ENCODE measurements at regions not wholly inside any gene's neighbourhood (a gene's known extent, or its start where the extent isn't known, plus 50 kb on each side); places are given as distances from the start of the nearest gene placed in this dataset.

DNA sequence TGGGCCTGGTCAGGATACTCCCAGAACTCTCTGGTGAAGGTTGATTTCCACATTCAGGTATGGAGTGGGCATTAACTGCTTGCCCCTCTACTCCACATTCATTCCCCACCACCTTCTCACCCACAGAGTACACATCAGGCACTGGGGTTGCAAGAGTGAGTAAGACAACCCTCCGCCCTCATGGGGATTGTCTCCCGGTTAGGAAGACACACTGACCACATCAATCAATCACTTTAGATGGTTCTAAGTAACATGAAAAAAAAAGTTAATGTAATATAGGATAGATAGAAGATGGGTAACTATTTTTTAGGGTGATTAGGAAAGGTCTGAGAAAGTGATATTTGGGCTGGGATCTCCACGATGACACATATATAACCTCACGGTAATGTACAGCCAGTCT, 116.0 kb upstream of the NEO1 start:
- DNase-seq, result no peak
- CTCF ChIA-PET, result no interaction called here
- H3K27me3 Mint-ChIP-seq (ENCODE audit: low read depth), result peaks cover 25% of the 10 kb centered on the region
- no peaks in the 10 kb centered on the region for H3K36me3 Mint-ChIP-seq (ENCODE audit: low read depth)
- H3K27ac Mint-ChIP-seq, result no peak overlapping the region
- no peaks in the 10 kb centered on the region for H3K9me3 Mint-ChIP-seq
- H3K4me3 Mint-ChIP-seq, result no peak overlapping the region
- intact Hi-C loops (cut with micrococcal nuclease), result no loop called here
- H3K4me1 Mint-ChIP-seq (ENCODE audit: low read depth), result no peaks in the 10 kb centered on the region

DNA sequence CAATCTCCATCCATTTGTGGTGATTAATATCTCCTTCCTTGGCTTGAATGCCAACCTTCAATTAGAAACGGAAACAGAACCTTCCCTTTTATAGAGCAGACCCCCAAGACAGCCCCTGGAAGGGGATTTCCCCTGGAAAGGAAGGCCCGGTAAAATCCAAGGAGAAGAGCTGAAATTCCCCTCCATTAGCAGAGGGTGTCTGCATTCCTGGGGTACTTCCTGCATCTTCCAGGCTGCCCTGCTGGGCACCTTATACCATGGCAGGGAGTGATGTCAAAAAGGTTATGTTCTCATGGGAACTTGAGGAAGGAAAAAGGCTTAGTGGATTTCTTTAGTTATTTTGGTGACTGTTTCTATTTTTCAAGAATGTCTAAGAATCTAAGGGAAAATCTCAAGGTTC, 116.7 kb upstream of the NEO1 start:
- no peak for DNase-seq
- H3K27ac Mint-ChIP-seq, result no peak overlapping the region
- H3K36me3 Mint-ChIP-seq (ENCODE audit: low read depth), result no peaks in the 10 kb centered on the region
- no peak overlapping the region for H3K4me3 Mint-ChIP-seq
- no peaks in the 10 kb centered on the region for H3K9me3 Mint-ChIP-seq
- peaks cover 26% of the 10 kb centered on the region for H3K27me3 Mint-ChIP-seq (ENCODE audit: low read depth)
- CTCF ChIA-PET, result no interaction called here
- intact Hi-C loops (cut with micrococcal nuclease), result no loop called here
- no peaks in the 10 kb centered on the region for H3K4me1 Mint-ChIP-seq (ENCODE audit: low read depth)

- H3K27ac Mint-ChIP-seq, result no peak overlapping the region
- H3K9me3 Mint-ChIP-seq, result no peaks in the 10 kb centered on the region
- intact Hi-C loops (cut with micrococcal nuclease), result no loop called here
- CTCF ChIA-PET, result no interaction called here
- no peak for DNase-seq
- H3K27me3 Mint-ChIP-seq (ENCODE audit: low read depth), result peaks cover 30% of the 10 kb centered on the region
- no peaks in the 10 kb centered on the region for H3K4me1 Mint-ChIP-seq (ENCODE audit: low read depth)
- H3K4me3 Mint-ChIP-seq, result no peak overlapping the region
- H3K36me3 Mint-ChIP-seq (ENCODE audit: low read depth), result no peaks in the 10 kb centered on the region
These were observed 117.3 kb upstream of the NEO1 start for GRCh38 chr15:72934921-72935320.

DNA sequence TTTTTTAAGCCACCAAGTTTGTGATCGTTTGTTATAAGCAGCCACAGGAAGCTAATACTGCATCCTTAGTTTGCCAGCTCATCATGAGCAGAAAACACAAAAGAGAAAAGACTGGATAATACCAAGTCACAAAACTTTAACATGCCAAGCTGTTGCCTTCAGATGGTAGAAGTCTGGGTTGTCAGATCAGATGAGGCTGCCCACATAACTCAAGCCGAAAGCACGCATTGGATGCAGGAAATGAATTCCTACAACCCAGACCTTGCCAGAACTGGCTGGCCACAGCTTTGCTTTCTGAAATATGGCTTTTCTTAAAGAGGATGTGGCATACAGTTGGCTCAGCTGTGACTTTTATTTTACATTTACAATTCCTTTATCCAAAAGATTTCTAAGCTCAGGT, 118.3 kb upstream of the NEO1 start:
- CTCF ChIA-PET, result no interaction called here
- intact Hi-C loops (cut with micrococcal nuclease), result no loop called here
- no peak for DNase-seq
- Mint-ChIP-seq H3K4me3 (no peak overlapping the region), H3K27ac (no peak overlapping the region), H3K36me3 (ENCODE audit: low read depth) (no peaks in the 10 kb centered on the region), H3K27me3 (ENCODE audit: low read depth) (peaks cover 33% of the 10 kb centered on the region), H3K4me1 (ENCODE audit: low read depth) (no peaks in the 10 kb centered on the region), H3K9me3 (no peaks in the 10 kb centered on the region)

- intact Hi-C loops (cut with micrococcal nuclease), result no loop called here
- no peak for DNase-seq
- Mint-ChIP-seq H3K9me3 (no peaks in the 10 kb centered on the region), H3K27me3 (ENCODE audit: low read depth) (peaks cover 42% of the 10 kb centered on the region), H3K27ac (no peak overlapping the region), H3K4me3 (no peak overlapping the region), H3K36me3 (ENCODE audit: low read depth) (no peaks in the 10 kb centered on the region), H3K4me1 (ENCODE audit: low read depth) (no peaks in the 10 kb centered on the region)
- CTCF ChIA-PET, result no interaction called here
These were observed 119.8 kb upstream of the NEO1 start for GRCh38 chr15:72932472-72932871.

GRCh38 chr15:72927451-72927850, 124.8 kb upstream of the NEO1 start:
- intact Hi-C loops (cut with micrococcal nuclease), result no loop called here
- H3K36me3 Mint-ChIP-seq (ENCODE audit: low read depth), result no peaks in the 10 kb centered on the region
- H3K27ac Mint-ChIP-seq, result no peak overlapping the region
- DNase-seq, result no peak
- peaks cover 33% of the 10 kb centered on the region for H3K27me3 Mint-ChIP-seq (ENCODE audit: low read depth)
- no peaks in the 10 kb centered on the region for H3K9me3 Mint-ChIP-seq
- no peak overlapping the region for H3K4me3 Mint-ChIP-seq
- H3K4me1 Mint-ChIP-seq (ENCODE audit: low read depth), result no peaks in the 10 kb centered on the region
- CTCF ChIA-PET, result no interaction called here

- no peak for DNase-seq
- CTCF ChIA-PET, result no interaction called here
- Mint-ChIP-seq H3K27ac (no peak overlapping the region), H3K27me3 (ENCODE audit: low read depth) (peaks cover 23% of the 10 kb centered on the region), H3K9me3 (no peaks in the 10 kb centered on the region), H3K36me3 (ENCODE audit: low read depth) (no peaks in the 10 kb centered on the region), H3K4me1 (ENCODE audit: low read depth) (no peaks in the 10 kb centered on the region), H3K4me3 (no peak overlapping the region)
- intact Hi-C loops (cut with micrococcal nuclease), result no loop called here
These were observed 126.6 kb upstream of the NEO1 start for GRCh38 chr15:72925661-72926060.

GRCh38 chr15:72923289-72923688, 129.0 kb upstream of the NEO1 start:
- Mint-ChIP-seq H3K4me1 (ENCODE audit: low read depth) (no peaks in the 10 kb centered on the region), H3K27ac (no peak overlapping the region), H3K27me3 (ENCODE audit: low read depth) (peaks cover 10% of the 10 kb centered on the region), H3K4me3 (no peak overlapping the region), H3K9me3 (no peaks in the 10 kb centered on the region), H3K36me3 (ENCODE audit: low read depth) (no peaks in the 10 kb centered on the region)
- no peak for DNase-seq
- CTCF ChIA-PET, result no interaction called here
- intact Hi-C loops (cut with micrococcal nuclease), result no loop called here

DNA sequence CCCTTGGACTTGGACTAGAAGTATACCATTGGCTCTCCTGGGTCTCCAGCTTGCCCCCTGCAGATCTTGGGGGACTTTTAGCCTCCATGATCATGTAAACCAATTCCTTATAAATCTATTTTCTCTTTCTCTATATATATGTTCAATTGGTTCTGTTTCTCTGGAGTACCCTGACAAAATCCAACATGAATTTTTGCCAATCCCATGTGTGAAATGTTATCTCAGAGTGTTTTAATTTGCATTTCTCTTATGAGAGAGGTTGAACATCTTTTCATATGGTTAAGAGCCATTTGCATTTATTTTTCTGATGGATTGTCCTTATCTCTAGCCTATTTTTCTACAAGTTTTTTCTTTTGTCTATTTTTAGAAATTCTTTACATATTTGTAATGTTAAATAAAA, 131.7 kb upstream of the NEO1 start:
- CTCF ChIA-PET, result no interaction called here
- intact Hi-C loops (cut with micrococcal nuclease), result no loop called here
- no peak overlapping the region for H3K27ac Mint-ChIP-seq
- no peaks in the 10 kb centered on the region for H3K4me1 Mint-ChIP-seq (ENCODE audit: low read depth)
- no peaks in the 10 kb centered on the region for H3K27me3 Mint-ChIP-seq (ENCODE audit: low read depth)
- DNase-seq, result no peak
- no peaks in the 10 kb centered on the region for H3K9me3 Mint-ChIP-seq
- H3K4me3 Mint-ChIP-seq, result no peak overlapping the region
- H3K36me3 Mint-ChIP-seq (ENCODE audit: low read depth), result no peaks in the 10 kb centered on the region

- Mint-ChIP-seq H3K4me3 (no peak overlapping the region), H3K27ac (no peak overlapping the region), H3K27me3 (ENCODE audit: low read depth) (no peaks in the 10 kb centered on the region), H3K9me3 (no peaks in the 10 kb centered on the region), H3K4me1 (ENCODE audit: low read depth) (no peaks in the 10 kb centered on the region), H3K36me3 (ENCODE audit: low read depth) (no peaks in the 10 kb centered on the region)
- intact Hi-C loops (cut with micrococcal nuclease), result no loop called here
- CTCF ChIA-PET, result no interaction called here
- no peak for DNase-seq
These were observed 132.3 kb upstream of the NEO1 start for GRCh38 chr15:72919936-72920465.

DNA sequence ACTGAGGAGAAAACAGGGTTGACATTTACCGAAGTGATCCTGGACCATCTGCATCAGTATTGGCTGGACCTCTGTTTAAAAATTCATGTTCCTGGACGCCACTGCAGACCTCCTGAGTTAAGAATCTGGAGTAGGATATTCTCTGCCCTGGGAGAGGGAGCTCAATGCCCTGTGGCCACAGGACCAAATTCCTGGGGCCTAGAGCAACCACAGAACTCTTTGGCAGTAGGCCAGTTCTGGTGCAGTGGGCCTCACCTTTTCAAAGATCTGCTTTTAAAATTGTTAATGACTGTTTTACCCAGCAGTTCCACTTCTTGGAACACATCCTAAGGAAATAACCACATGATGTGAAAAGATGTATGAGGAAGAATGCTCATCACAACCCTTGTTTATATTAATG, 133.3 kb upstream of the ADPGK start:
- H3K27me3 Mint-ChIP-seq (ENCODE audit: low read depth), result no peaks in the 10 kb centered on the region
- no peak overlapping the region for H3K4me3 Mint-ChIP-seq
- no peak overlapping the region for H3K27ac Mint-ChIP-seq
- no peaks in the 10 kb centered on the region for H3K36me3 Mint-ChIP-seq (ENCODE audit: low read depth)
- CTCF ChIA-PET, result no interaction called here
- no peak for DNase-seq
- H3K4me1 Mint-ChIP-seq (ENCODE audit: low read depth), result no peaks in the 10 kb centered on the region
- no peaks in the 10 kb centered on the region for H3K9me3 Mint-ChIP-seq
- intact Hi-C loops (cut with micrococcal nuclease), result no loop called here

DNA sequence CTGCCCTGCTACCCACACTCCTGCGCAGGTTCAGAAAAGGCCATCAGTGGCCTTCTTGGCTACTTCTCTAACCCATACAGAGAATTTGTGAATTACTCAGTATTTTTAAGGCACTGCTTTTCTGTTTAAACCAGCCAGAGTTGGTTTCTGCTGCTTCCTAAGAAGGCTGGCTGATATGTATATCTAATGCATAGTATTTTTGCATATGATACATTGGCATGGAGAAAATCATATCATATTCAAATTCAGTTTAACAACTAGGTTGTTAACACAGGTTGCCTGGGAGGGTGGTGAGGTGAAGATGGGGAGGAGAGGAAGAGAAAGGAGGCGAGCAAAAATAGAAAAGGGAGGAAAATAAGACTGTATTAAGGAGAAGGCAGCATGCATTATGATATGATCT, 132.8 kb upstream of the ADPGK start:
- intact Hi-C loops (cut with micrococcal nuclease), result no loop called here
- peaks cover 4% of the 10 kb centered on the region for H3K27me3 Mint-ChIP-seq (ENCODE audit: low read depth)
- CTCF ChIA-PET, result no interaction called here

DNA sequence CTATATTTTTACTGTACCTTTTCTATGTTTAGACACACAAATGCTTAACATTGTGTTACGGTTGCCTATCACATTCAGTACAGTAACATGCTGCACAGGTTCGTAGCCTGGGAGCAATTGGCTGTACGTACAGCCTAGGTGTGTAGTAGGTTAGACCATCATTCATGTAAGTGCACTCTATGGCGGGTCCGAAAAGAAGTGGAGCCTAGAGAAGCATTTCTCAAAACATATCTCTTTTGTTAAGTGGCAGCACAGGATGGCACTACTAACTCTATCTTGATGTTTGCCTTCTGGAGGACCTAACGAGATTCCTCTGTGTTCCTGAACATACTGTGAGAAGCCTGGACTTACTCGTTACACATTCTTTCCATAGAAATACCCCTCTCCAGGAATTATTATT, 132.3 kb upstream of the ADPGK start:
- intact Hi-C loops (cut with micrococcal nuclease), result no loop called here
- H3K27ac Mint-ChIP-seq, result no peak overlapping the region
- no peaks in the 10 kb centered on the region for H3K9me3 Mint-ChIP-seq
- no peak overlapping the region for H3K4me3 Mint-ChIP-seq
- CTCF ChIA-PET, result no interaction called here
- H3K36me3 Mint-ChIP-seq (ENCODE audit: low read depth), result no peaks in the 10 kb centered on the region
- H3K27me3 Mint-ChIP-seq (ENCODE audit: low read depth), result peaks cover 4% of the 10 kb centered on the region
- no peaks in the 10 kb centered on the region for H3K4me1 Mint-ChIP-seq (ENCODE audit: low read depth)
- DNase-seq, result no peak

More for the DNA sequence above, 132.8 kb upstream of the ADPGK start:
- DNase-seq, result no peak
- Mint-ChIP-seq H3K4me3 (no peak overlapping the region), H3K36me3 (ENCODE audit: low read depth) (no peaks in the 10 kb centered on the region), H3K9me3 (no peaks in the 10 kb centered on the region), H3K4me1 (ENCODE audit: low read depth) (no peaks in the 10 kb centered on the region), H3K27ac (no peak overlapping the region)

GRCh38 chr15:72912996-72913395, 129.4 kb upstream of the ADPGK start:
- no peak overlapping the region for H3K4me3 Mint-ChIP-seq
- peaks cover 4% of the 10 kb centered on the region for H3K27me3 Mint-ChIP-seq (ENCODE audit: low read depth)
- no peak for DNase-seq
- no peaks in the 10 kb centered on the region for H3K9me3 Mint-ChIP-seq
- CTCF ChIA-PET, result interaction anchor here (1.2 kb wide), 1 partner anchor 74 kb away, joined by 3 read pairs; no protein-coding TSS in a partner anchor
- H3K36me3 Mint-ChIP-seq (ENCODE audit: low read depth), result no peaks in the 10 kb centered on the region
- no peaks in the 10 kb centered on the region for H3K4me1 Mint-ChIP-seq (ENCODE audit: low read depth)
- H3K27ac Mint-ChIP-seq, result no peak overlapping the region
- intact Hi-C loops (cut with micrococcal nuclease), result no loop called here
